OCI-LY1 (cell line): ENCODE measurements at regions not wholly inside any gene's neighbourhood (a gene's known extent, or its start where the extent isn't known, plus 50 kb on each side); places are given as distances from the start of the nearest gene placed in this dataset.

Source experiments
- H2AFZ ChIP-seq: fragments of 200-600 bp; sonication (generic), shearing (Covaris generic); 2 replicates; pipeline ENCODE4 v1.6.0; 2014; ENCODE audit warnings: antibody characterized with exemption, mild to moderate bottlenecking, low read length
- H3F3A ChIP-seq: fragments of 200-600 bp; sonication (generic), shearing (Covaris generic); 2 replicates; pipeline ENCODE4 v1.6.0; 2014; ENCODE audit warnings: mild to moderate bottlenecking, antibody characterized with exemption, low read length, moderate library complexity; ENCODE audit not compliant: insufficient read depth
- H3K27ac ChIP-seq: fragments of 200-600 bp; sonication (generic); 2 replicates; pipeline ENCODE4 v1.5.1; 2014; ENCODE audit warnings: low read length, mixed run types, mild to moderate bottlenecking, low read depth; ENCODE audit not compliant: poor library complexity, severe bottlenecking
- H3K27me3 ChIP-seq: fragments of 200-600 bp; sonication (generic); 2 replicates; pipeline ENCODE4 v1.6.0; 2014; ENCODE audit warnings: antibody characterized with exemption, mild to moderate bottlenecking, low read length, moderate library complexity; ENCODE audit not compliant: insufficient read depth
- H3K36me3 ChIP-seq: fragments of 200-600 bp; sonication (generic); 2 replicates; pipeline ENCODE4 v1.6.1; 2014; ENCODE audit warnings: mild to moderate bottlenecking, antibody characterized with exemption, low read length, moderate library complexity, mixed read lengths; ENCODE audit not compliant: insufficient read depth
- H3K4me1 ChIP-seq: fragments of 200-600 bp; sonication (generic); 2 replicates; pipeline ENCODE4 v1.5.1; 2014; ENCODE audit warnings: mild to moderate bottlenecking, low read length, moderate library complexity; ENCODE audit not compliant: insufficient read depth, severe bottlenecking
- H3K4me2 ChIP-seq: fragments of 200-600 bp; sonication (generic), shearing (Covaris generic); 2 replicates; pipeline ENCODE4 v1.6.1; 2014; ENCODE audit warnings: low read length
- H3K4me3 ChIP-seq: fragments of 200-600 bp; sonication (generic); 2 replicates; pipeline ENCODE4 v1.5.1; 2014; ENCODE audit warnings: low read length, low read depth, mild to moderate bottlenecking, mixed read lengths; ENCODE audit not compliant: poor library complexity, severe bottlenecking
- H3K79me2 ChIP-seq: fragments of 200-600 bp; shearing (Covaris generic); 2 replicates; pipeline ENCODE4 v1.6.1; 2016; ENCODE audit warnings: mixed run types, low read length, mixed read lengths; ENCODE audit not compliant: insufficient read depth
- H3K9ac ChIP-seq: fragments of 200-600 bp; sonication (generic), shearing (Covaris generic); 2 replicates; pipeline ENCODE4 v1.6.1; 2014; ENCODE audit warnings: mild to moderate bottlenecking, low read length, mixed read lengths
- H3K9me2 ChIP-seq: fragments of 200-600 bp; sonication (generic), shearing (Covaris generic); 2 replicates; pipeline ENCODE4 v1.6.1; 2014; ENCODE audit warnings: low read depth, mild to moderate bottlenecking, low read length, mixed read lengths
- H3K9me3 ChIP-seq: fragments of 200-600 bp; shearing (Covaris generic); 2 replicates; pipeline ENCODE4 v1.6.1; 2014; ENCODE audit warnings: low read length, mixed read lengths
- H4K20me1 ChIP-seq: fragments of 200-600 bp; sonication (generic), shearing (Covaris generic); 2 replicates; pipeline ENCODE4 v1.6.0; 2016; ENCODE audit warnings: mild to moderate bottlenecking, low read length; ENCODE audit not compliant: insufficient read depth
- EZH2 ChIP-seq: fragments of 200-600 bp; sonication (generic), shearing (Covaris generic); IDR thresholded peaks from 2 replicates; pipeline ENCODE4 v1.8.0; 2017; ENCODE audit warnings: borderline replicate concordance, mixed run types, mild to moderate bottlenecking, antibody characterized with exemption, low read length, moderate library complexity, mixed read lengths
- TF ChIP-seq, protein P1 (sequence below): fragments of 200-600 bp; sonication (generic), shearing (Covaris generic); IDR thresholded peaks from 2 replicates; pipeline ENCODE4 v1.5.1; 2017; ENCODE audit warnings: mild to moderate bottlenecking, antibody characterized with exemption, low read length, moderate library complexity, mixed read lengths

GRCh38 chr15:35674873-35675781, 129.2 kb upstream of the DPH6 start:
- Histone ChIP-seq H3K9me2 (no peaks in the 10 kb centered on the region), H3K4me2 (no peak overlapping the region), H3K27ac (no peak overlapping the region), H3K4me3 (no peak overlapping the region), H3K27me3 (no peaks in the 10 kb centered on the region), H3K79me2 (no peaks in the 10 kb centered on the region), H3K36me3 (no peaks in the 10 kb centered on the region), H3K4me1 (peaks cover 7% of the 10 kb centered on the region), H2AFZ (no peak overlapping the region), H3K9ac (no peak overlapping the region), H4K20me1 (no peaks in the 10 kb centered on the region), H3F3A (no peaks in the 10 kb centered on the region), H3K9me3 (no peaks in the 10 kb centered on the region)
- no peak for TF ChIP-seq EZH2
- TF ChIP-seq, protein P1, sequence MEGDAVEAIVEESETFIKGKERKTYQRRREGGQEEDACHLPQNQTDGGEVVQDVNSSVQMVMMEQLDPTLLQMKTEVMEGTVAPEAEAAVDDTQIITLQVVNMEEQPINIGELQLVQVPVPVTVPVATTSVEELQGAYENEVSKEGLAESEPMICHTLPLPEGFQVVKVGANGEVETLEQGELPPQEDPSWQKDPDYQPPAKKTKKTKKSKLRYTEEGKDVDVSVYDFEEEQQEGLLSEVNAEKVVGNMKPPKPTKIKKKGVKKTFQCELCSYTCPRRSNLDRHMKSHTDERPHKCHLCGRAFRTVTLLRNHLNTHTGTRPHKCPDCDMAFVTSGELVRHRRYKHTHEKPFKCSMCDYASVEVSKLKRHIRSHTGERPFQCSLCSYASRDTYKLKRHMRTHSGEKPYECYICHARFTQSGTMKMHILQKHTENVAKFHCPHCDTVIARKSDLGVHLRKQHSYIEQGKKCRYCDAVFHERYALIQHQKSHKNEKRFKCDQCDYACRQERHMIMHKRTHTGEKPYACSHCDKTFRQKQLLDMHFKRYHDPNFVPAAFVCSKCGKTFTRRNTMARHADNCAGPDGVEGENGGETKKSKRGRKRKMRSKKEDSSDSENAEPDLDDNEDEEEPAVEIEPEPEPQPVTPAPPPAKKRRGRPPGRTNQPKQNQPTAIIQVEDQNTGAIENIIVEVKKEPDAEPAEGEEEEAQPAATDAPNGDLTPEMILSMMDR: no peak

DNA sequence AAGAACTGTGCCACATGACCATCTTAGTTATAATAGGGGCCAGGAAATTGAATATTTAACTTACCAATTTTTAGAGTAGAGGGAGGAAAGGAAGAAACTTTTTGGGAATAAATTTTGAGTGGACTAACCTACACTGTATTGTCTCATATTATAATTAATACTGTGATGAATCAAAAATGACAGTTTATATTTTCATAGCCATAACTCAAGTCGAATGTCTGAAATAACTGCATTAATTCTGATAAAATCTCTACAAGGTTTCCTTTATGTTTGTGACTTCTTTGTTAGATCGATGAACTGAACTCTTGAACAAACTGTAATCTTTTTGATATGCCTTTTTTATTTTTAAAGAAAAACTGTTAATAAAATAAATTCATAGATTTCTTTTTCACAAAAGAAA, 132.8 kb upstream of the DPH6 start:
- Histone ChIP-seq H3K9ac (no peak overlapping the region), H3K79me2 (no peaks in the 10 kb centered on the region), H3K9me3 (no peaks in the 10 kb centered on the region), H2AFZ (no peak overlapping the region), H3K4me2 (no peak overlapping the region), H3K9me2 (no peaks in the 10 kb centered on the region), H3K27me3 (no peaks in the 10 kb centered on the region), H3F3A (no peaks in the 10 kb centered on the region), H4K20me1 (no peaks in the 10 kb centered on the region), H3K4me3 (no peak overlapping the region), H3K27ac (no peak overlapping the region), H3K4me1 (no peaks in the 10 kb centered on the region), H3K36me3 (no peaks in the 10 kb centered on the region)
- TF ChIP-seq, protein P1: no peak
- TF ChIP-seq EZH2: no peak

GRCh38 chr15:35679186-35679585, 133.2 kb upstream of the DPH6 start:
- Histone ChIP-seq H3K9me2 (no peaks in the 10 kb centered on the region), H3K9me3 (no peaks in the 10 kb centered on the region), H3F3A (no peaks in the 10 kb centered on the region), H3K27ac (no peak overlapping the region), H3K36me3 (no peaks in the 10 kb centered on the region), H3K4me1 (no peaks in the 10 kb centered on the region), H3K4me3 (no peak overlapping the region), H3K79me2 (no peaks in the 10 kb centered on the region), H2AFZ (no peak overlapping the region), H3K27me3 (no peaks in the 10 kb centered on the region), H3K9ac (no peak overlapping the region), H3K4me2 (no peak overlapping the region), H4K20me1 (no peaks in the 10 kb centered on the region)
- no peak for TF ChIP-seq EZH2
- TF ChIP-seq, protein P1: no peak
